Smooth muscle cell (in vitro differentiated cells): ENCODE measurements at regions not wholly inside any gene's neighbourhood (a gene's known extent, or its start where the extent isn't known, plus 50 kb on each side); places are given as distances from the start of the nearest gene placed in this dataset.
"Not testable (repeated sequence)": the region's sequence is repeated elsewhere in the genome, so short reads cannot be mapped to it uniquely, and the experiment has no call there.

Source experiments
- DNase-seq: peaks from one replicate; lab custom pipeline; 2025; ENCODE audit not compliant: unreplicated experiment; lab: John Stamatoyannopoulos, UW
- H2AFZ ChIP-seq: fragments of 200-600 bp; sonication (generic); 2 replicates; pipeline ENCODE4 v1.6.0; 2016; ENCODE audit warnings: antibody characterized with exemption, low read depth, mild to moderate bottlenecking
- H3F3A ChIP-seq: fragments of 200-600 bp; sonication (generic); 2 replicates; pipeline ENCODE4 v1.6.0; 2017; ENCODE audit warnings: antibody characterized with exemption, low read depth
- H3K27ac ChIP-seq: fragments of 200-600 bp; sonication (generic); 2 replicates; pipeline ENCODE4 v1.5.1; 2016; ENCODE audit warnings: low read depth, mild to moderate bottlenecking
- H3K27me3 ChIP-seq: fragments of 200-600 bp; sonication (generic); 2 replicates; pipeline ENCODE4 v1.6.1; 2016; ENCODE audit warnings: low read depth, mild to moderate bottlenecking
- H3K36me3 ChIP-seq: fragments of 200-600 bp; sonication (generic); 2 replicates; pipeline ENCODE4 v1.5.1; 2016; ENCODE audit warnings: low read depth
- H3K4me1 ChIP-seq: fragments of 200-600 bp; sonication (generic); 2 replicates; pipeline ENCODE4 v1.5.1; 2016; ENCODE audit warnings: low read depth
- H3K4me2 ChIP-seq: fragments of 200-600 bp; sonication (generic); 2 replicates; pipeline ENCODE4 v1.6.0; 2016; ENCODE audit warnings: mild to moderate bottlenecking
- H3K4me3 ChIP-seq: fragments of 200-600 bp; sonication (generic); 2 replicates; pipeline ENCODE4 v1.5.1; 2016; ENCODE audit warnings: mild to moderate bottlenecking
- H3K79me2 ChIP-seq: fragments of 200-600 bp; sonication (generic); 2 replicates; pipeline ENCODE4 v1.6.0; 2016; ENCODE audit warnings: low read depth, mild to moderate bottlenecking
- H3K9ac ChIP-seq: fragments of 200-600 bp; sonication (generic); 2 replicates; pipeline ENCODE4 v1.6.0; 2016; ENCODE audit warnings: low read depth
- H3K9me3 ChIP-seq: fragments of 200-600 bp; sonication (generic); replicated peaks from 2 replicates; pipeline ENCODE4 v1.5.1; 2016; ENCODE audit warnings: low read depth
- H4K20me1 ChIP-seq: fragments of 200-600 bp; sonication (generic); 2 replicates; pipeline ENCODE4 v1.6.0; 2016; ENCODE audit warnings: low read depth
- WGBS: methylation state at CpG from one replicate; pipeline ENCODE4 v1.1.7; 2016; ENCODE audit warnings: low lambda C conversion rate; 5-methylcytosine and 5-hydroxymethylcytosine counted together
- TF ChIP-seq, protein P1 (sequence below): fragments of 200-600 bp; sonication (generic); IDR thresholded peaks from 2 replicates; pipeline ENCODE4 v1.5.1; 2017; ENCODE audit warnings: borderline replicate concordance, mild to moderate bottlenecking, antibody characterized with exemption; ENCODE audit not compliant: insufficient read depth, poor library complexity, severe bottlenecking

DNA sequence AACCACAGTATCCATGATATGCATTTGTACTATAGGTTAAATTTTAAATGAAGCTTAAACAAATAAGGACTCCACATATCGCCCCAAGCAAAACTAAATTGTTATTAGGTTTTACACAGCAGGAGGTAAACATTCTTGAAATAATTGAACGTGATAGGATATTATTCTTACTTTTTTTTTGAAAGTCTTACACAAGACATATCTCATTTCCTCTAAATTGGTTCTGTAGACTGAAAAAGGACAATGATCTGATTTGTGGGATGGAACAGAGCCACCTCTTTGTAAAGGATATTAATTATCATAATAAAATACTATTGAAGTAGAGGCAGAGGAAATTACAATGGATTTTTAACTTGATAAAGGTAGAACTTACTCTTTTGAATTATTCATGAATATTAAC is 155.1 kb upstream of the SEMA3D start:
- no peak for DNase-seq

DNA sequence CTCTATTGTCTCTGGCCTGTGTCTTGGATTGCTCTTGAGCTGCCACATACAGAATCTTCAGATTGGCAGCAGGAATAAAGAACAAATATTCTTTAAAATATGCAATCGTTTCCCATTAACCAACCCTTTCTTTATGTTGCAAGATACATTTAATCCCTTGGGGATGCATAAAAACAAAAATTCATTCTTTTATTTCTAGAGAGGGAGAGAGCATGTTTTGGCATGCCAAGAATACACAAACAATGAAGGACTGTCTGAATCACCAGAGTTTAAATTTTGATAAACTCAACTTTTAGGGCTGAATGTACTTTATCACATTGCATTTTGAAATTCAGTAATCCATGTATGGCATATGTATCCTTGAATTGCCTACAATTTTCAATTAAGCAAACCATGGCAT is 154.3 kb upstream of the SEMA3D start:
- Histone ChIP-seq H3K36me3 (no peaks in the 10 kb centered on the region), H4K20me1 (no peaks in the 10 kb centered on the region), H3K9ac (no peak overlapping the region), H3F3A (no peaks in the 10 kb centered on the region), H3K27me3 (no peaks in the 10 kb centered on the region), H3K4me3 (no peak overlapping the region), H3K27ac (no peak overlapping the region), H2AFZ (peak overlapping the region; percentile 32), H3K79me2 (no peaks in the 10 kb centered on the region), H3K4me1 (no peaks in the 10 kb centered on the region), H3K4me2 (no peak overlapping the region), H3K9me3 (no peaks in the 10 kb centered on the region)
- DNase-seq: no peak
- WGBS: 93% methylated on average over 1 of the region's 1 CpG
- TF ChIP-seq, protein P1, sequence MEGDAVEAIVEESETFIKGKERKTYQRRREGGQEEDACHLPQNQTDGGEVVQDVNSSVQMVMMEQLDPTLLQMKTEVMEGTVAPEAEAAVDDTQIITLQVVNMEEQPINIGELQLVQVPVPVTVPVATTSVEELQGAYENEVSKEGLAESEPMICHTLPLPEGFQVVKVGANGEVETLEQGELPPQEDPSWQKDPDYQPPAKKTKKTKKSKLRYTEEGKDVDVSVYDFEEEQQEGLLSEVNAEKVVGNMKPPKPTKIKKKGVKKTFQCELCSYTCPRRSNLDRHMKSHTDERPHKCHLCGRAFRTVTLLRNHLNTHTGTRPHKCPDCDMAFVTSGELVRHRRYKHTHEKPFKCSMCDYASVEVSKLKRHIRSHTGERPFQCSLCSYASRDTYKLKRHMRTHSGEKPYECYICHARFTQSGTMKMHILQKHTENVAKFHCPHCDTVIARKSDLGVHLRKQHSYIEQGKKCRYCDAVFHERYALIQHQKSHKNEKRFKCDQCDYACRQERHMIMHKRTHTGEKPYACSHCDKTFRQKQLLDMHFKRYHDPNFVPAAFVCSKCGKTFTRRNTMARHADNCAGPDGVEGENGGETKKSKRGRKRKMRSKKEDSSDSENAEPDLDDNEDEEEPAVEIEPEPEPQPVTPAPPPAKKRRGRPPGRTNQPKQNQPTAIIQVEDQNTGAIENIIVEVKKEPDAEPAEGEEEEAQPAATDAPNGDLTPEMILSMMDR: no peak

More for the DNA sequence above, 155.1 kb upstream of the SEMA3D start:
- no peaks in the 10 kb centered on the region for H3K36me3 ChIP-seq
- 67% methylated on average over 2 of the region's 2 CpGs for WGBS
- no peak overlapping the region for H3K9ac ChIP-seq
- no peaks in the 10 kb centered on the region for H3K79me2 ChIP-seq
- H2AFZ ChIP-seq: no peak overlapping the region
- no peak overlapping the region for H3K4me3 ChIP-seq
- H3K27me3 ChIP-seq: no peaks in the 10 kb centered on the region
- H4K20me1 ChIP-seq: no peaks in the 10 kb centered on the region
- H3K9me3 ChIP-seq: no peaks in the 10 kb centered on the region
- H3K27ac ChIP-seq: no peak overlapping the region
- TF ChIP-seq, protein P1: no peak
- H3F3A ChIP-seq: no peaks in the 10 kb centered on the region
- no peak overlapping the region for H3K4me2 ChIP-seq
- no peaks in the 10 kb centered on the region for H3K4me1 ChIP-seq

DNA sequence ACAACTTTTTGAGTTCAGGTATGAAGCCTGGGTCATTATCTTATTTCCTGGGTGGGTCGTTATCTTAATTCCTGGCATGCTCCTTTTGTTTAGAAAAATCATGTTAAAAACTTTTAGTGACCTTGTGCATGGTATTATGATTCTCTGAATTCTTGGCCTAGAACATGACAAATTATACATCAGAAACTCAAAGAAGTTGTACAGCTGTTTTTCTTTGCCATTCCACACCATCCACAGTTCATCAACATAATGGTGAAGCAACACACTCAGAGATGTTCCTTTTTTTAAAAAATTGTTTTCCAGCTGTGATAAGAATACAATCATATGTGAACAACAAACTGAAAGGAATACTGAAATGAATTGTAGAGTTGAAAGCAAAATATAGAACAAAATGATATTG is 149.2 kb upstream of the SEMA3D start:
- Histone ChIP-seq H4K20me1 (no peaks in the 10 kb centered on the region), H2AFZ (no peak overlapping the region), H3K36me3 (no peaks in the 10 kb centered on the region), H3K9me3 (no peaks in the 10 kb centered on the region), H3K4me2 (no peak overlapping the region), H3K79me2 (no peaks in the 10 kb centered on the region), H3K4me1 (no peaks in the 10 kb centered on the region), H3F3A (no peaks in the 10 kb centered on the region), H3K9ac (no peak overlapping the region), H3K27ac (no peak overlapping the region), H3K27me3 (no peaks in the 10 kb centered on the region), H3K4me3 (no peak overlapping the region)
- TF ChIP-seq, protein P1: no peak
- DNase-seq: no peak
- WGBS: 89% methylated on average over 1 of the region's 1 CpG

DNA sequence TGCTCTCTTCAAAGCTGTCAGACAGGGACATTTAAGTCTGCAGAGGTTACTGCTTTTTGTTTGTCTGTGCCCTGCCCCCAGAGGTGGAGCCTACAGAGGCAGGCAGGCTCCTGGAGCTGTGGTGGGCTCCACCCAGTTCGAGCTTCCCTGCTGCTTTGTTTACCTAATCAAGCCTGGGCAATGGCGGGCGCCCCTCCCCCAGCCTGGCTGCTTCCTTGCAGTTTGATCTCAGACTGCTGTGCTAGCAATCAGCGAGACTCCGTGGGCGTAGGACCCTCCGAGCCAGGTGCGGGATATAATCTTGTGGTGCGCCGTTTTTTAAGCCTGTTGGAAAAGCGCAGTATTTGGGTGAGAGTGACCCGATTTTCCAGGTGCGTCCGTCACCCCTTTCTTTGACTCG is 148.3 kb upstream of the SEMA3D start:
- not testable (repeated sequence) for H3K4me2 ChIP-seq, H3K9me3 ChIP-seq, H3K79me2 ChIP-seq, H3K27ac ChIP-seq, H3K9ac ChIP-seq, H3K4me1 ChIP-seq, H3K4me3 ChIP-seq, H3K36me3 ChIP-seq, DNase-seq, H2AFZ ChIP-seq, H4K20me1 ChIP-seq, H3F3A ChIP-seq, H3K27me3 ChIP-seq
- 69% methylated on average over 15 of the region's 15 CpGs for WGBS
